Caco-2 (cell line): ENCODE measurements at regions not wholly inside any gene's neighbourhood (a gene's known extent, or its start where the extent isn't known, plus 50 kb on each side); places are given as distances from the start of the nearest gene placed in this dataset.

Experiments used
- BruUV-seq: library from RNA; stranded (reverse); fragments of 400-500 nt; replicated peaks from 2 replicates; lab custom pipeline; 2021; lab: Mats Ljungman, UMichigan
- CTCF ChIA-PET: fragments of 300-600 bp; sonication (Branson Sonifier 250); formaldehyde crosslinking; loops from one replicate; lab custom pipeline; 2022; ENCODE audit warnings: antibody characterized with exemption; lab: Charles Lee
- POLR2A ChIA-PET: fragments of 300-600 bp; sonication (Branson Sonifier 250); formaldehyde crosslinking; loops from one replicate; lab custom pipeline; 2022; ENCODE audit warnings: antibody characterized with exemption; lab: Charles Lee
- DNase-seq, 2 experiments: peaks; one replicate each; pipeline versions ENCODE4 v3.0.0 to v3.0.0-alpha.2; 2020 to 2022
- H3K27me3 ChIP-seq: replicated peaks from 2 replicates; pipeline ENCODE4 v1.6.0; 2011; ENCODE audit warnings: low read length; ENCODE audit not compliant: control insufficient read depth, insufficient read depth
- H3K36me3 ChIP-seq: 2 replicates; pipeline ENCODE4 v1.5.1; 2011; ENCODE audit warnings: low read length; ENCODE audit not compliant: control insufficient read depth, insufficient read depth
- H3K4me1 ChIP-seq: fragments of 250-450 bp; sonication (Bioruptor Pico); 2 replicates; pipeline ENCODE4 v1.5.1; 2020; ENCODE audit warnings: mild to moderate bottlenecking
- H3K4me3 ChIP-seq: 2 replicates; pipeline ENCODE4 v1.5.1; 2011; ENCODE audit warnings: low read depth, mild to moderate bottlenecking, control low read depth, low read length
- H3K9me3 ChIP-seq: fragments of 250-450 bp; sonication (Bioruptor Pico); 2 replicates; pipeline ENCODE4 v1.5.1; 2020; ENCODE audit warnings: mild to moderate bottlenecking, moderate library complexity
- H3K27ac Mint-ChIP-seq: one replicate; pipeline ENCODE4 v1.8.0; 2022; ENCODE audit warnings: mixed read lengths; ENCODE audit not compliant: unreplicated experiment
- H3K27me3 Mint-ChIP-seq: one replicate; pipeline ENCODE4 v1.8.0; 2022; ENCODE audit warnings: mixed read lengths; ENCODE audit not compliant: insufficient read depth, unreplicated experiment
- H3K36me3 Mint-ChIP-seq: one replicate; pipeline ENCODE4 v1.8.0; 2022; ENCODE audit warnings: mild to moderate bottlenecking, mixed read lengths; ENCODE audit not compliant: insufficient read depth, unreplicated experiment
- H3K4me1 Mint-ChIP-seq: one replicate; pipeline ENCODE4 v1.8.0; 2022; ENCODE audit warnings: low read depth, mixed read lengths; ENCODE audit not compliant: unreplicated experiment
- H3K4me3 Mint-ChIP-seq: one replicate; pipeline ENCODE4 v1.8.0; 2022; ENCODE audit warnings: mild to moderate bottlenecking, moderate library complexity, mixed read lengths; ENCODE audit not compliant: unreplicated experiment
- H3K9me3 Mint-ChIP-seq: one replicate; pipeline ENCODE4 v1.8.0; 2022; ENCODE audit warnings: mixed read lengths; ENCODE audit not compliant: unreplicated experiment
- intact Hi-C: fragments of 100-400 bp; cut with micrococcal nuclease; formaldehyde crosslinking; loops from one replicate; pipeline ENCODE4 v1.10.0; 2022; ENCODE audit not compliant: unreplicated experiment
- TF ChIP-seq, protein P1 (sequence below), 2 experiments: fragments of 200-600 bp in 1 of 2; IDR thresholded peaks; 1 replicate in 1 of 2; 2 replicates in 1 of 2; pipeline versions ENCODE4 v1.5.1 to v1.8.0; 2011 to 2022; ENCODE audit warnings: antibody characterized with exemption in 1 of 2, control low read depth in 1 of 2, inconsistent platforms in 1 of 2, low read depth in 1 of 2, low read length in 1 of 2, mild to moderate bottlenecking in 1 of 2, moderate library complexity in 1 of 2; ENCODE audit not compliant: insufficient read depth in 1 of 2, severe bottlenecking in 1 of 2, unreplicated experiment in 1 of 2

DNA sequence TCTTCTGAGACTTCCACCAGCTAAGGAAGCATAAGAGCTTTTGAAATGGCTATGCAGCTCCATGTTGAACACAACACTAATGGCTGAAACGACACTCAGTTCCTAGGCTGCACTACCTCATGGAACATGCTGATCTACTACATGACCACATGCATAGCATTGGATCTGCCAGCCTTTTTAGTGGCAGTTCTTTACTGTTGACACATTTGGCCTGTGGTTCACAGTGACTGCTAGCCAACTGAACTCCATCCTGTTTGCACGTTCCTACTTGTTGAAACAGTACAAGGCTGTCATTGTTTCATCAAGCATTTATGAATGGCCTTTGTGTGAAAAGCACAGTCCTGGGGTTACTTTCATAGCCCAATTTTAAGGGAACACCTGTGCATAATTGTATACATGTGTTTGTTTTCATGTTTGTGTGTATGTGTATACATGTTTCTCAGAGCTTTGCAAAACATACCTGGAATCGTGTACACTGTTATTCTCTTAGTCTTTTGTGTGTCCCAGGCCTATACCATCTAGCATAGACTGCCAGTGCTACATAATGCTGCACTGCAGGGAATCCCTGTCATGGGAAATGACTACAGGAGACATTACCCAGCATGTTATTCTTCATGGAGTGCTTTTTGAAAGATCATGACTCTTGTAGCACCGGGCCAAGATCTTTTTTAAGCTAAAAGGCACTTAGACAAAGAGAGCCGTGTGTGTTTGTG, 179.6 kb upstream of the ESRRG start:
- peak overlapping the region; percentile 45 for H3K27ac Mint-ChIP-seq
- POLR2A ChIA-PET = no interaction called here
- CTCF ChIA-PET = no interaction called here

DNA sequence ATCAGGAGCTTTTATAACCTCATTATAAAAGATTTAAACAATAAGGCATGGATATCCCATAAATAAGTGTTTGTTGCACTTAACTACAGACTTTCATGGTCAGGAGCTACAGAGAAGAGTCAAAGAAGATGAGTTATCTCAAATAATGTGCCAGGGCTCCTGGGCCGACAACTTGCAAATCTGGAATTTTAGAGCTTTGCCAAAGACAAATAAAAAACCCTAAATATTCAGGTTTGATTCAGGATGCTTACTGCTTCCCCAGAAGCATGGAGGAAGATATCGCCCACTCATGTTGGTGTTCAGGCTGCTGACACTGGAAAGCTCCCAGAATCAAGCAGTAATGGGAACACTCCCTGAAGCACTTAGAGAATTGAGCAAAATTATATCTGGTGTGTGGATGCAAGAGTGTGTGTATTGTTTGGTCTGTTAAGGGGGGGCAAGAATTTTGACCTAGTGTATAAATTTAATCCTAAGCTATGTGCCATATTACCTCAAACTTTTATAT, 176.9 kb upstream of the ESRRG start:
- TF ChIP-seq, protein P1, sequence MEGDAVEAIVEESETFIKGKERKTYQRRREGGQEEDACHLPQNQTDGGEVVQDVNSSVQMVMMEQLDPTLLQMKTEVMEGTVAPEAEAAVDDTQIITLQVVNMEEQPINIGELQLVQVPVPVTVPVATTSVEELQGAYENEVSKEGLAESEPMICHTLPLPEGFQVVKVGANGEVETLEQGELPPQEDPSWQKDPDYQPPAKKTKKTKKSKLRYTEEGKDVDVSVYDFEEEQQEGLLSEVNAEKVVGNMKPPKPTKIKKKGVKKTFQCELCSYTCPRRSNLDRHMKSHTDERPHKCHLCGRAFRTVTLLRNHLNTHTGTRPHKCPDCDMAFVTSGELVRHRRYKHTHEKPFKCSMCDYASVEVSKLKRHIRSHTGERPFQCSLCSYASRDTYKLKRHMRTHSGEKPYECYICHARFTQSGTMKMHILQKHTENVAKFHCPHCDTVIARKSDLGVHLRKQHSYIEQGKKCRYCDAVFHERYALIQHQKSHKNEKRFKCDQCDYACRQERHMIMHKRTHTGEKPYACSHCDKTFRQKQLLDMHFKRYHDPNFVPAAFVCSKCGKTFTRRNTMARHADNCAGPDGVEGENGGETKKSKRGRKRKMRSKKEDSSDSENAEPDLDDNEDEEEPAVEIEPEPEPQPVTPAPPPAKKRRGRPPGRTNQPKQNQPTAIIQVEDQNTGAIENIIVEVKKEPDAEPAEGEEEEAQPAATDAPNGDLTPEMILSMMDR (IDR thresholded peaks at IDR 0.05; ENCODE audit: insufficient read depth in 1 of 2, low read depth in 1 of 2, low read length in 1 of 2, severe bottlenecking in 1 of 2, unreplicated experiment in 1 of 2) = no peak
- Mint-ChIP-seq H3K36me3 (no peaks in the 10 kb centered on the region), H3K9me3 (no peaks in the 10 kb centered on the region), H3K27me3 (no peaks in the 10 kb centered on the region), H3K4me1 (peaks cover 29% of the 10 kb centered on the region), H3K27ac (no peak overlapping the region), H3K4me3 (no peak overlapping the region)
- H3K27me3 ChIP-seq = no peaks in the 10 kb centered on the region
- H3K9me3 ChIP-seq = no peaks in the 10 kb centered on the region
- no peak for DNase-seq
- ChIA-PET CTCF (no interaction called here), POLR2A (no interaction called here)
- BruUV-seq = no TSS peak
- no peaks in the 10 kb centered on the region for H3K36me3 ChIP-seq
- no peak overlapping the region for H3K4me3 ChIP-seq
- intact Hi-C loops = no loop called here
- peaks cover 25% of the 10 kb centered on the region for H3K4me1 ChIP-seq

More for the DNA sequence above, 179.6 kb upstream of the ESRRG start:
- BruUV-seq = no TSS peak
- Mint-ChIP-seq H3K27me3 (no peaks in the 10 kb centered on the region), H3K9me3 (no peaks in the 10 kb centered on the region), H3K4me1 (peaks cover 32% of the 10 kb centered on the region), H3K4me3 (peak overlapping the region; percentile 66), H3K36me3 (no peaks in the 10 kb centered on the region)
- Histone ChIP-seq H3K4me1 (peaks cover 37% of the 10 kb centered on the region), H3K9me3 (no peaks in the 10 kb centered on the region), H3K27me3 (no peaks in the 10 kb centered on the region), H3K36me3 (no peaks in the 10 kb centered on the region), H3K4me3 (no peak overlapping the region)
- intact Hi-C loops = no loop called here
- TF ChIP-seq, protein P1 (IDR thresholded peaks at IDR 0.05; ENCODE audit: insufficient read depth in 1 of 2, low read depth in 1 of 2, low read length in 1 of 2, severe bottlenecking in 1 of 2, unreplicated experiment in 1 of 2) = no peak
- DNase-seq = no peak

DNA sequence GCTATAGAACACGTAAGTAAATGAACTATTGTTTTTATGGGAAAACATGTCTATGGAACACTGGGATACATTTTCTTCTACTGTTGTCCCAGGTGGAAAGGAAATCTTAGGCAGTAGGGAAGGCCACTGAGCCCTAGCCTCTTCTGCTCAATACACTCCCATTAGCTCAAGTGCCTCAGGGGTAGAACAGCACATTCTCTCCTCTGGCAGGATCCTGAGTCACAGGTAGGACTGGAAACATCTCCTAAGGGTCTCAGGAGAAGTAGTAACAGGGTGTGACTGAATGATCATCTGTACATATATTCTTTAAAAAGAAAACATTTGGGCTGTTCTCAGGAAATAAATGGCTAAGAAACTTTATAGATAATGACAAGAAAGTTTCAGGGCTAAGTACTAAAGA, 175.6 kb upstream of the ESRRG start:
- CTCF ChIA-PET = no interaction called here
- no peaks in the 10 kb centered on the region for H3K27me3 ChIP-seq
- DNase-seq = no peak
- no peaks in the 10 kb centered on the region for H3K36me3 ChIP-seq
- H3K9me3 ChIP-seq = no peaks in the 10 kb centered on the region
- H3K4me1 Mint-ChIP-seq = peaks cover 20% of the 10 kb centered on the region
- peaks cover 15% of the 10 kb centered on the region for H3K4me1 ChIP-seq
- BruUV-seq = no TSS peak
- H3K4me3 ChIP-seq = no peak overlapping the region
- intact Hi-C loops = no loop called here
- TF ChIP-seq, protein P1 (IDR thresholded peaks at IDR 0.05; ENCODE audit: insufficient read depth in 1 of 2, low read depth in 1 of 2, low read length in 1 of 2, severe bottlenecking in 1 of 2, unreplicated experiment in 1 of 2) = no peak
- H3K27ac Mint-ChIP-seq = no peak overlapping the region
- no peaks in the 10 kb centered on the region for H3K27me3 Mint-ChIP-seq
- POLR2A ChIA-PET = no interaction called here
- no peak overlapping the region for H3K4me3 Mint-ChIP-seq
- no peaks in the 10 kb centered on the region for H3K36me3 Mint-ChIP-seq
- no peaks in the 10 kb centered on the region for H3K9me3 Mint-ChIP-seq
